ENCODE measurements at regions not wholly inside any gene's neighbourhood (a gene's known extent, or its start where the extent isn't known, plus 50 kb on each side); places are given as distances from the start of the nearest gene placed in this dataset.
A peak's percentile ranks its signal among the peaks of the same experiment; 100 is the strongest.
"Not testable (repeated sequence)": the region's sequence is repeated elsewhere in the genome, so short reads cannot be mapped to it uniquely, and the experiment has no call there.

DNA sequence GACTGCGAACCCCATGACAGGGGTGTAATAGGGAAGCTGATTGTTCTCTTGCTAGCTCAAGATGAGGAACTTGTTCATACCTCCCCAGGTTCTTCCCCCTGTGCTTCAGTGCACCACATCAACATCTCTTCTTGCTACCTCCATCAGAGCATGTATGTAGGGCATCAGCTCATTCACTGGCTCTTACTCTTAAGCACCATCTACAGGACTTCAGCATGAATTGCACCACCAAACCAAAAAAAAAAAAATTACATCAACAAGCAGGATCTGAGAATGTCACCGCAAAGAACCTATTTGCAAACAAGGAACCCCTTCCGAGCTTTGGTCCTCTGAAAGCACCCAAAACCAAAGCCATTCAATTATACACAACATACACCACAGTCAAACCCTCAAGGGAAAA lies 2226.5 kb upstream of the RAG2 start:
- H3K36me3 Mint-ChIP-seq (ENCODE audit: low read depth), result no peaks in the 10 kb centered on the region
- TF ChIP-seq, protein P1, sequence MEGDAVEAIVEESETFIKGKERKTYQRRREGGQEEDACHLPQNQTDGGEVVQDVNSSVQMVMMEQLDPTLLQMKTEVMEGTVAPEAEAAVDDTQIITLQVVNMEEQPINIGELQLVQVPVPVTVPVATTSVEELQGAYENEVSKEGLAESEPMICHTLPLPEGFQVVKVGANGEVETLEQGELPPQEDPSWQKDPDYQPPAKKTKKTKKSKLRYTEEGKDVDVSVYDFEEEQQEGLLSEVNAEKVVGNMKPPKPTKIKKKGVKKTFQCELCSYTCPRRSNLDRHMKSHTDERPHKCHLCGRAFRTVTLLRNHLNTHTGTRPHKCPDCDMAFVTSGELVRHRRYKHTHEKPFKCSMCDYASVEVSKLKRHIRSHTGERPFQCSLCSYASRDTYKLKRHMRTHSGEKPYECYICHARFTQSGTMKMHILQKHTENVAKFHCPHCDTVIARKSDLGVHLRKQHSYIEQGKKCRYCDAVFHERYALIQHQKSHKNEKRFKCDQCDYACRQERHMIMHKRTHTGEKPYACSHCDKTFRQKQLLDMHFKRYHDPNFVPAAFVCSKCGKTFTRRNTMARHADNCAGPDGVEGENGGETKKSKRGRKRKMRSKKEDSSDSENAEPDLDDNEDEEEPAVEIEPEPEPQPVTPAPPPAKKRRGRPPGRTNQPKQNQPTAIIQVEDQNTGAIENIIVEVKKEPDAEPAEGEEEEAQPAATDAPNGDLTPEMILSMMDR (IDR thresholded peaks at IDR 0.05), result peak; percentile 34
- H3K9me3 Mint-ChIP-seq, result peaks cover 49% of the 10 kb centered on the region
- H3K4me1 Mint-ChIP-seq, result no peaks in the 10 kb centered on the region
- no peak overlapping the region for H3K4me3 Mint-ChIP-seq
- no peak overlapping the region for H3K27ac Mint-ChIP-seq
- H3K27me3 Mint-ChIP-seq (ENCODE audit: low read depth, poor library complexity), result peaks cover 3% of the 10 kb centered on the region
- DNase-seq, result no peak

GRCh38 chr11:38821786-38822185 lies 2223.8 kb upstream of the RAG2 start:
- H3K4me3 Mint-ChIP-seq; H3K27ac Mint-ChIP-seq; DNase-seq; H3K27me3 Mint-ChIP-seq (ENCODE audit: low read depth, poor library complexity); H3K4me1 Mint-ChIP-seq; H3K36me3 Mint-ChIP-seq (ENCODE audit: low read depth): not testable (repeated sequence)
- H3K9me3 Mint-ChIP-seq, result peaks cover 25% of the 10 kb centered on the region

- Mint-ChIP-seq H3K9me3 (peaks cover 13% of the 10 kb centered on the region), H3K36me3 (ENCODE audit: low read depth) (no peaks in the 10 kb centered on the region), H3K4me3 (no peak overlapping the region), H3K27me3 (ENCODE audit: low read depth, poor library complexity) (peaks cover 3% of the 10 kb centered on the region), H3K4me1 (no peaks in the 10 kb centered on the region), H3K27ac (no peak overlapping the region)
- no peak for DNase-seq
- TF ChIP-seq, protein P1 (IDR thresholded peaks at IDR 0.05), result no peak
Observed at GRCh38 chr11:38819981-38820380, 2221.9 kb upstream of the RAG2 start.

DNA sequence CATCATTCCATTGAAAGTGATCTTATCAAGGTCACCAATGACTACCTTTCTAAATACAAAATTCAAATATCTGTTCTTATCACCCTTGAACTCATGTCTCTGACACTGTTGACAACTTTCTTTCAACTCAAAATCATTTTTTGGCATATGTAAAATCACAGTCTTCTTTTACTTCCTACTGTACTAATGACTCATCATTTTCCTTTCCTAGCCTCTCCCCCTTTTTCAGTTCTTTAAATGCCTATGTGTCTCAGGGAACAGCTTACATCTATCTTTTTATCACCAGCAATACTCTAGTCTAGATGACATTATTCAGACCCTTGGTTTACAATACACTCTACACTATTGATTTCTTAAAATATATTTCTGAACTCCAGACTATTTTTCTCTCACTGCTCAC lies 2220.7 kb upstream of the RAG2 start:
- Mint-ChIP-seq H3K4me3 (no peak overlapping the region), H3K4me1 (no peaks in the 10 kb centered on the region), H3K27me3 (ENCODE audit: low read depth, poor library complexity) (peaks cover 3% of the 10 kb centered on the region), H3K36me3 (ENCODE audit: low read depth) (no peaks in the 10 kb centered on the region), H3K27ac (no peak overlapping the region), H3K9me3 (peaks cover 7% of the 10 kb centered on the region)
- DNase-seq, result no peak
- TF ChIP-seq, protein P1 (IDR thresholded peaks at IDR 0.05), result no peak

DNA sequence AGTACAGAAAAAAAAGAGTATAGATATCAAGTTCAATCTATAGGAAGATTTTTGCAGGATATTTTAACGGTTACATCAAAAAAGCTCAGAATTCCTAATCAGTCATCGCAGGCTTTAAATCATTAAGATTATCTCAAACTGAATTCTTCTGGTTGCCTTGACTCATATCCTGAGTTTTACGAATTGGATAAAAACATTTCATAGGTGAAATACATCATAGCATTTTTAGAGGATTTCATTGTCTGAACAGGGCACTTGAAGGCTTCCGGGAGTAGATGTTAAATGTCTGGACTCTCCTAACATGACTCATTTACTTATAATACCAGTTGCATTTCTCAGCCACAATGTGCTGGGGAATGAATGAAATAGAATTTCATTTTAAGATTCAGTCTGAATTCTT lies 2216.6 kb upstream of the RAG2 start:
- TF ChIP-seq, protein P1 (IDR thresholded peaks at IDR 0.05), result no peak
- Mint-ChIP-seq H3K27me3 (ENCODE audit: low read depth, poor library complexity) (peaks cover 3% of the 10 kb centered on the region), H3K4me3 (no peak overlapping the region), H3K27ac (no peak overlapping the region), H3K4me1 (no peaks in the 10 kb centered on the region), H3K9me3 (peaks cover 21% of the 10 kb centered on the region), H3K36me3 (ENCODE audit: low read depth) (no peaks in the 10 kb centered on the region)
- no peak for DNase-seq

DNA sequence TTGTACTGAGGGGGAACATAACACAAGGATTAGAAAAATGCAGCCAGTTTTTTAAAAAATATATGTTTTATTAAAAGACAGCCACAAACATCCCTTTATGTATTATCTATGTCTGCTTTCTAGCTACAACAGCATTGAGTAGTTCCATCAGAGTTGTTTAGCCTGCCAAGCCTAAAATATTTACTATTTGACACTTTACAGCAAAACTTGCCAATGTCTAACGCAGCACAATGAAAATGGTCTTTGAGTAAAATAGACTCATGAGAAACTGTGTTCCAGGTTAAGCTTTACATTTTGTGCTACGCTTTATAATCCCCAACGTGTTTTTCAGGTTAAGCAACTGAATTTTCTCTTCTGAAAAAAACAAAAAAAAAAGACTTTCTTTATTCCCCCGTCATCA lies 2211.5 kb upstream of the RAG2 start:
- Mint-ChIP-seq H3K9me3 (peaks cover 21% of the 10 kb centered on the region), H3K4me1 (peaks cover 5% of the 10 kb centered on the region), H3K4me3 (no peak overlapping the region), H3K27me3 (ENCODE audit: low read depth, poor library complexity) (peaks cover 3% of the 10 kb centered on the region), H3K27ac (no peak overlapping the region), H3K36me3 (ENCODE audit: low read depth) (no peaks in the 10 kb centered on the region)
- no peak for DNase-seq
- TF ChIP-seq, protein P1 (IDR thresholded peaks at IDR 0.05), result no peak
